Chondrocyte (in vitro differentiated cells): ENCODE measurements at regions not wholly inside any gene's neighbourhood (a gene's known extent, or its start where the extent isn't known, plus 50 kb on each side); places are given as distances from the start of the nearest gene placed in this dataset.
"Not testable (repeated sequence)": the region's sequence is repeated elsewhere in the genome, so short reads cannot be mapped to it uniquely, and the experiment has no call there.

Source experiments
- DNase-seq: peaks from one replicate; pipeline ENCODE4 v3.0.0; 2021; ENCODE audit warnings: mixed read lengths, low spot score
- H3K27ac Mint-ChIP-seq: one replicate; pipeline ENCODE4 v1.8.0; 2021; ENCODE audit warnings: mild to moderate bottlenecking, moderate library complexity, mixed read lengths; ENCODE audit not compliant: unreplicated experiment
- H3K27me3 Mint-ChIP-seq: 2 replicates; pipeline ENCODE4 v1.8.0; 2021; ENCODE audit warnings: low read depth, mixed read lengths
- H3K36me3 Mint-ChIP-seq: 2 replicates; pipeline ENCODE4 v1.8.0; 2021; ENCODE audit warnings: low read depth, mixed read lengths
- H3K4me1 Mint-ChIP-seq: 2 replicates; pipeline ENCODE4 v1.8.0; 2021; ENCODE audit warnings: low read depth, mild to moderate bottlenecking, mixed read lengths
- H3K4me3 Mint-ChIP-seq: one replicate; pipeline ENCODE4 v1.8.0; 2021; ENCODE audit warnings: mild to moderate bottlenecking, moderate library complexity, mixed read lengths; ENCODE audit not compliant: unreplicated experiment
- H3K9me3 Mint-ChIP-seq: 2 replicates; pipeline ENCODE4 v1.8.0; 2021; ENCODE audit warnings: low read depth, mixed read lengths
- TF ChIP-seq, protein P1 (sequence below): fragments of 200-600 bp; sonication (generic); IDR thresholded peaks from 2 replicates; pipeline ENCODE4 v1.5.0; 2021; ENCODE audit warnings: antibody characterized with exemption, mild to moderate bottlenecking, moderate library complexity

DNA sequence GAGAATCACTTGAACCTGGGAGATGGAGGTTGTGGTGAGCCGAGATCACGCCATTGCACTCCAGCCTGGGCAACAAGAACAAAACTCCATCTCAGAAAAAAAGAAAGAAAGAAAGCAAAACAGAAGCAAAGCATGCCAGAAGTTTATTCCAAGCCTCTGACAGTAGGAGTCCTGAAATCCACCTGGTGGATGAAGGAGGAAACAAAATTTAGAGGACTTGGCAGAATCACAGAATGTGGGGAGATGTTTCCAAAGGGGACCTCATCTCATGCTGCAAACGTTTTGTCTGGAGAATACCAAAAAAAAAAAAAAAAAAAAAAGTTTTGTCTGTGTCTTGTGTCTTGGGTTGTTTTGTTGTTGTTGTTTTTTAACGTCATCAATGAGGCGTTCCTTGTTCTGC, 141.1 kb upstream of the RRN3 start:
- H3K9me3 Mint-ChIP-seq, H3K36me3 Mint-ChIP-seq, H3K4me1 Mint-ChIP-seq, H3K27me3 Mint-ChIP-seq, H3K27ac Mint-ChIP-seq, H3K4me3 Mint-ChIP-seq, DNase-seq: not testable (repeated sequence)
- TF ChIP-seq, protein P1, sequence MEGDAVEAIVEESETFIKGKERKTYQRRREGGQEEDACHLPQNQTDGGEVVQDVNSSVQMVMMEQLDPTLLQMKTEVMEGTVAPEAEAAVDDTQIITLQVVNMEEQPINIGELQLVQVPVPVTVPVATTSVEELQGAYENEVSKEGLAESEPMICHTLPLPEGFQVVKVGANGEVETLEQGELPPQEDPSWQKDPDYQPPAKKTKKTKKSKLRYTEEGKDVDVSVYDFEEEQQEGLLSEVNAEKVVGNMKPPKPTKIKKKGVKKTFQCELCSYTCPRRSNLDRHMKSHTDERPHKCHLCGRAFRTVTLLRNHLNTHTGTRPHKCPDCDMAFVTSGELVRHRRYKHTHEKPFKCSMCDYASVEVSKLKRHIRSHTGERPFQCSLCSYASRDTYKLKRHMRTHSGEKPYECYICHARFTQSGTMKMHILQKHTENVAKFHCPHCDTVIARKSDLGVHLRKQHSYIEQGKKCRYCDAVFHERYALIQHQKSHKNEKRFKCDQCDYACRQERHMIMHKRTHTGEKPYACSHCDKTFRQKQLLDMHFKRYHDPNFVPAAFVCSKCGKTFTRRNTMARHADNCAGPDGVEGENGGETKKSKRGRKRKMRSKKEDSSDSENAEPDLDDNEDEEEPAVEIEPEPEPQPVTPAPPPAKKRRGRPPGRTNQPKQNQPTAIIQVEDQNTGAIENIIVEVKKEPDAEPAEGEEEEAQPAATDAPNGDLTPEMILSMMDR: peak; percentile 13

DNA sequence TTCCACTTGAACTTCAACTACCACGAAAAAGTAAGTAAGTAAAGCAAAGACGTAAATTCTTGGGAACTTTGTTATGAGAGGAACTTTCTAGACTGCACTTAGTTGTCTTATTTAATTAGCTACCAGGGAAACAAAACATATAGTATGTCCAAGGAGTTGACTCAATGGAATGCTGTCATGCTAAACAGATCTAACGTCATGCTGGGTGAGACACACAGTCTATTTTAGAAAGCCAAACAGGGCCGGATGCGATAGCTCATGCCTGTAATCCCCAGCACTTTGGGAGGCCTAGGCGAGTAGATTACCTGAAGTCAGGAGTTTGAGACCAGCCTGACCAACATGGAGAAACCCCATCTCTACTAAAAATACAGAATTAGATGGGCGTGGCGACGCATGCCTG, 140.6 kb upstream of the RRN3 start:
- not testable (repeated sequence) for DNase-seq, H3K27me3 Mint-ChIP-seq

DNA sequence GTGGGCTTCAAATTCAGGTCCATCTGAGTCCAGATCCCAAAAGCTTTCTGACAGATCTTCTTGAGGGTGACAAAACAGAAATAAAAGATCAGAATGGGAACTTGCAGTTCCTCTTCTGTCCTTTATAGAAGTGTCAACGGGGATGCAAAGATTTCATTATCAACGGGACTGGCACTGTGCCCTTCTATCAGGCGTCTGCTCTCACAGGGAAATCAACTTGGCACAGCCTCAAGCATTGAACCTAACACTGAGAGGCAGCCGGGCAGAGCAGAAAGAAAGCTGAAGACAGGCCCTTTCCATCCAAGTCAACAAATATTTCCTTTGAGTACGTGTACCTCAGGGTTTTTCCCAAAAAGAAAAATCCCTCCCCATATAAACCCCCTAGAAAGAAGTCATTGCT, 136.4 kb upstream of the RRN3 start:
- H3K36me3 Mint-ChIP-seq, H3K27ac Mint-ChIP-seq, H3K4me3 Mint-ChIP-seq, H3K9me3 Mint-ChIP-seq, H3K27me3 Mint-ChIP-seq, DNase-seq, H3K4me1 Mint-ChIP-seq: not testable (repeated sequence)

More for the DNA sequence above, 140.6 kb upstream of the RRN3 start:
- H3K4me1 Mint-ChIP-seq, H3K27ac Mint-ChIP-seq, H3K9me3 Mint-ChIP-seq, H3K4me3 Mint-ChIP-seq, H3K36me3 Mint-ChIP-seq: not testable (repeated sequence)

- H3K27me3 Mint-ChIP-seq, H3K27ac Mint-ChIP-seq, H3K36me3 Mint-ChIP-seq, H3K4me1 Mint-ChIP-seq, DNase-seq, H3K9me3 Mint-ChIP-seq, H3K4me3 Mint-ChIP-seq: not testable (repeated sequence)
These were observed 135.6 kb upstream of the RRN3 start for GRCh38 chr16:15229661-15230060.

DNA sequence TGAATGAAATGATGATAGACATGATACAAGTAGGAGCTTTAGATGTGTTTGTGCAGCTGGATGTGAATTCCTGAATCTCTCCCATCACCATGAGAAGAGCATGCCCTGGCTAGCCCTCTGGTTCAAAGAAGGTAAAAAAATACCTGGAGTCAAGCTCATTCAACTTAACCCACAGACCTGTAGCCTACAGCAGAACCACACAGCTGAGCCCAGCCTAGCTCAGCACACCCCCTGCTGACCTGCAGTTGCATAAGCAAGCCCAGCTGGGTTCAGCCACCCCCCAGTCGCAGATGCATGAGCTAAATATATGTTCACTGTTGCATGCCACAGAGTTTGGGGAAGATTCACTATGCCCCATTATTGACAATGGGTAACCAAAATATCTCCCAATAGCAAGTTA, 130.6 kb upstream of the RRN3 start:
- not testable (repeated sequence) for H3K9me3 Mint-ChIP-seq, H3K4me3 Mint-ChIP-seq, H3K4me1 Mint-ChIP-seq, H3K36me3 Mint-ChIP-seq, H3K27me3 Mint-ChIP-seq, H3K27ac Mint-ChIP-seq, DNase-seq

GRCh38 chr16:15223398-15223797, 129.3 kb upstream of the RRN3 start:
- H3K9me3 Mint-ChIP-seq, H3K27me3 Mint-ChIP-seq, H3K4me3 Mint-ChIP-seq, H3K4me1 Mint-ChIP-seq, H3K27ac Mint-ChIP-seq, H3K36me3 Mint-ChIP-seq, DNase-seq: not testable (repeated sequence)

DNA sequence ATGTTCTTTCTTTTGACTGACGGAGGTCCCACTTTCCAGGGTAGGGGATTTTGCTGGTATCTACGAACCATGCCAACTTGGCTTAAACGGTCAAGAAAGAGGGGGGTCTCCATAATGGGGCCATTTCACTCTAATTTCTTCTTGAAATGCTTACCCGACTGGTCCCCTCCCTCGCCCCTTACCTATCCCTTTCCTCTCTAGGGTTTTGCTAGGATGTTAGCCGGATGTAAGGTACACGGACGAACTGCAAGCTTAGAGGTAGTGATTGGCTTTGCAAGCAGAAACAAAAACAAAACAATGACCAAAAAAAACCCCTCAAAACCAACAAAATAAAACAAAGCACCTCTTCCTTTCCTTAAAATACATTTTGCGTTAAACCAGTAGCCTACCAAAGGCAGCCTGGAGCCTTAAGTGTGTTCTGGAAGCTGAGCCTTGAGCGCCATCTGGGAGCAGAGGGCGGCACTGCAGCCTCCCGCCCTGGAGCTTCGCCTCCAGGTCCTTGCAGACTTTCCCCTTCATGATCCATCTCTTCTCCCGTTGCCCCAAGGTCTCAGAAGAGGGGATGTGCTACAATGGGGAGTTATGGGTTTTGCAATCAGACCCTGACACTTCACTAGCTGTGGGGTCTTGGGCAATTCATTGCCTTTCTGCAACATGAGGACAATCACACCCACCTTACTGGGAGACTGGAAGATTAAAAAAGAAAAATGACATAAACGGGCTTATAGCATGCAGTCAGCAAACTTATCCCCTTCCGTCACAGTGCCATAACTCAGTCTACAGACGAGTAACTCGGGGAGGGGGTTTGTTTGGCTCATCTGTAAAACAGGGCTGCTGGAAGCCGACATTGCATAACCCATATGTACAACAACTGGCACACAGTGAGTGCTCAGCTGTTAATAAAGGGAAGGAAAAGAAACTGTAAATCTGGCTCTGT, 125.9 kb upstream of the RRN3 start:
- TF ChIP-seq, protein P1: peak; percentile 77
- H3K9me3 Mint-ChIP-seq, H3K27me3 Mint-ChIP-seq, DNase-seq, H3K4me3 Mint-ChIP-seq, H3K27ac Mint-ChIP-seq, H3K36me3 Mint-ChIP-seq, H3K4me1 Mint-ChIP-seq: not testable (repeated sequence)

GRCh38 chr16:15218856-15219500, 124.9 kb upstream of the RRN3 start:
- H3K36me3 Mint-ChIP-seq, DNase-seq, H3K27me3 Mint-ChIP-seq, H3K4me1 Mint-ChIP-seq, H3K4me3 Mint-ChIP-seq, H3K9me3 Mint-ChIP-seq, H3K27ac Mint-ChIP-seq: not testable (repeated sequence)

- H3K27ac Mint-ChIP-seq, H3K9me3 Mint-ChIP-seq, DNase-seq, H3K4me3 Mint-ChIP-seq, H3K4me1 Mint-ChIP-seq, H3K27me3 Mint-ChIP-seq, H3K36me3 Mint-ChIP-seq: not testable (repeated sequence)
These were observed 113.3 kb upstream of the RRN3 start for GRCh38 chr16:15207202-15207981.

DNA sequence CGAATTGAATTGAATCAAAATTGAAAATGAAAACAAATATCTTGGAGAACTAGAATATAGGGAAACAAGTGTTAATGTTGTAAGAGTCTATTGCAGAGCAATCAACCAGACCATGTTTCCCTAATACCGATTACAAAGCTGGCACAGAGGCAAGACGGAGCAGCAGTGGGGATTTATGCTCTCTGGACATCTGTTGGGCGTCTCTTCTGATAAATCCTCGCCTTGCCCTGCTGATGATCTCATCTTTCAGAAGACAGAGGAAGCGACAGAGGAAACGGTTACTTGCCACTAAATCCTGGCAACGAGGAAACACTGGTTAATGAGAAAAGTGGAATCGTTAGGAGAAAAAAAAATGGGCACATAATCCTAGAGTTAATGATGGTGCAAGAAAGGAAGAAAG, 112.4 kb upstream of the RRN3 start:
- H3K4me3 Mint-ChIP-seq, H3K27ac Mint-ChIP-seq, H3K27me3 Mint-ChIP-seq, H3K9me3 Mint-ChIP-seq, DNase-seq, H3K36me3 Mint-ChIP-seq, H3K4me1 Mint-ChIP-seq: not testable (repeated sequence)
